ENCODE measurements at regions not wholly inside any gene's neighbourhood (a gene's known extent, or its start where the extent isn't known, plus 50 kb on each side); places are given as distances from the start of the nearest gene placed in this dataset.

- no peak for DNase-seq (ENCODE audit: low spot score)
Measured at GRCh38 chr13:90089051-90089450, 1258.4 kb upstream of the MIR17HG start.

- no peak for DNase-seq (ENCODE audit: low spot score)
Measured at GRCh38 chr13:90091611-90092010, 1255.9 kb upstream of the MIR17HG start.

GRCh38 chr13:90094357-90094756 is 1253.1 kb upstream of the MIR17HG start:
- no peak for DNase-seq (ENCODE audit: low spot score)

GRCh38 chr13:90098577-90098976 is 1248.9 kb upstream of the MIR17HG start:
- no peak for DNase-seq (ENCODE audit: low spot score)

GRCh38 chr13:90099847-90100246 is 1247.6 kb upstream of the MIR17HG start:
- no peak for DNase-seq (ENCODE audit: low spot score)

- no peak for DNase-seq (ENCODE audit: low spot score)
Measured at GRCh38 chr13:90103099-90103784, 1244.2 kb upstream of the MIR17HG start.

GRCh38 chr13:90104764-90105163 is 1242.7 kb upstream of the MIR17HG start:
- no peak for DNase-seq (ENCODE audit: low spot score)

GRCh38 chr13:90105276-90105675 is 1242.2 kb upstream of the MIR17HG start:
- no peak for DNase-seq (ENCODE audit: low spot score)

GRCh38 chr13:90105849-90106496 is 1241.5 kb upstream of the MIR17HG start:
- DNase-seq (ENCODE audit: low spot score): no peak

- DNase-seq (ENCODE audit: low spot score): no peak
Measured at GRCh38 chr13:90107661-90108060, 1239.8 kb upstream of the MIR17HG start.

- DNase-seq (ENCODE audit: low spot score): no peak
Measured at GRCh38 chr13:90108547-90108946, 1238.9 kb upstream of the MIR17HG start.

GRCh38 chr13:90116121-90116520 is 1231.4 kb upstream of the MIR17HG start:
- DNase-seq (ENCODE audit: low spot score): no peak

- DNase-seq (ENCODE audit: low spot score): no peak
Measured at GRCh38 chr13:90118467-90119071, 1228.9 kb upstream of the MIR17HG start.

- DNase-seq (ENCODE audit: low spot score): no peak
Measured at GRCh38 chr13:90120026-90120425, 1227.5 kb upstream of the MIR17HG start.

- no peak for DNase-seq (ENCODE audit: low spot score)
Measured at GRCh38 chr13:90121784-90122183, 1225.7 kb upstream of the MIR17HG start.

- DNase-seq (ENCODE audit: low spot score): no peak
Measured at GRCh38 chr13:90122531-90122930, 1225.0 kb upstream of the MIR17HG start.

- DNase-seq (ENCODE audit: low spot score): no peak
Measured at GRCh38 chr13:90135558-90135957, 1211.9 kb upstream of the MIR17HG start.

GRCh38 chr13:90142251-90142650 is 1205.2 kb upstream of the MIR17HG start:
- no peak for DNase-seq (ENCODE audit: low spot score)

- DNase-seq (ENCODE audit: low spot score): no peak
Measured at GRCh38 chr13:90154311-90154960, 1193.1 kb upstream of the MIR17HG start.

- no peak for DNase-seq (ENCODE audit: low spot score)
Measured at GRCh38 chr13:90156390-90156789, 1191.1 kb upstream of the MIR17HG start.

GRCh38 chr13:90168953-90169352 is 1178.5 kb upstream of the MIR17HG start:
- DNase-seq (ENCODE audit: low spot score): no peak

- no peak for DNase-seq (ENCODE audit: low spot score)
Measured at GRCh38 chr13:90170208-90170607, 1177.3 kb upstream of the MIR17HG start.

GRCh38 chr13:90171649-90172048 is 1175.8 kb upstream of the MIR17HG start:
- no peak for DNase-seq (ENCODE audit: low spot score)
